ENCODE measurements at regions not wholly inside any gene's neighbourhood (a gene's known extent, or its start where the extent isn't known, plus 50 kb on each side); places are given as distances from the start of the nearest gene placed in this dataset.

- Histone ChIP-seq H3K4me1 (ENCODE audit: insufficient read depth) (no peaks in the 10 kb centered on the region), H3K36me3 (no peaks in the 10 kb centered on the region), H3K9me3 (no peaks in the 10 kb centered on the region), H3K4me3 (no peak overlapping the region), H3K27me3 (no peaks in the 10 kb centered on the region), H3K27ac (no peak overlapping the region)
- 66 to 68% (median 67%) methylated on average over 3 of the region's 3 CpGs for WGBS, 3 donors
- no peak for DNase-seq
- no peak for TF ChIP-seq CTCF (IDR thresholded peaks at IDR 0.05)
- no peak for TF ChIP-seq POLR2A (IDR thresholded peaks at IDR 0.05)
- TF ChIP-seq EP300 (IDR thresholded peaks at IDR 0.05) = no peak
- intact Hi-C loops (cut with DNase I) = no loop called here
Measured at GRCh38 chr1:208606959-208607358, 362.8 kb upstream of the PLXNA2 start.

- 75 to 90% (median 80%) methylated on average over 1 of the region's 1 CpG for WGBS, 3 donors
- no peak for DNase-seq
- H3K9me3 ChIP-seq = no peaks in the 10 kb centered on the region
- H3K27me3 ChIP-seq = no peaks in the 10 kb centered on the region
- no peak overlapping the region for H3K27ac ChIP-seq
- intact Hi-C loops (cut with DNase I) = no loop called here
- H3K36me3 ChIP-seq = no peaks in the 10 kb centered on the region
- H3K4me3 ChIP-seq = no peak overlapping the region
- no peaks in the 10 kb centered on the region for H3K4me1 ChIP-seq (ENCODE audit: insufficient read depth)
- no peak for TF ChIP-seq POLR2A (IDR thresholded peaks at IDR 0.05)
- TF ChIP-seq CTCF (IDR thresholded peaks at IDR 0.05) = no peak
- TF ChIP-seq EP300 (IDR thresholded peaks at IDR 0.05) = no peak
Measured at GRCh38 chr1:208607616-208608015, 363.4 kb upstream of the PLXNA2 start.

GRCh38 chr1:208614610-208615009 lies 370.4 kb upstream of the PLXNA2 start:
- 71 to 92% (median 88%) methylated on average over 2 of the region's 2 CpGs for WGBS, 3 donors
- no peaks in the 10 kb centered on the region for H3K27me3 ChIP-seq
- TF ChIP-seq POLR2A (IDR thresholded peaks at IDR 0.05) = no peak
- TF ChIP-seq CTCF (IDR thresholded peaks at IDR 0.05) = no peak
- TF ChIP-seq EP300 (IDR thresholded peaks at IDR 0.05) = no peak
- no peaks in the 10 kb centered on the region for H3K9me3 ChIP-seq
- H3K27ac ChIP-seq = no peak overlapping the region
- no peaks in the 10 kb centered on the region for H3K36me3 ChIP-seq
- intact Hi-C loops (cut with DNase I) = loop anchor here in 1 of 4 donors (10.0 kb wide), 1 partner anchor 1360 kb away; no protein-coding TSS in a partner anchor
- no peaks in the 10 kb centered on the region for H3K4me1 ChIP-seq (ENCODE audit: insufficient read depth)
- DNase-seq = no peak
- no peak overlapping the region for H3K4me3 ChIP-seq

GRCh38 chr1:208615371-208615770 lies 371.2 kb upstream of the PLXNA2 start:
- TF ChIP-seq EP300 (IDR thresholded peaks at IDR 0.05) = no peak
- TF ChIP-seq POLR2A (IDR thresholded peaks at IDR 0.05) = no peak
- TF ChIP-seq CTCF (IDR thresholded peaks at IDR 0.05) = no peak
- H3K27me3 ChIP-seq = no peaks in the 10 kb centered on the region
- H3K4me1 ChIP-seq (ENCODE audit: insufficient read depth) = no peaks in the 10 kb centered on the region
- intact Hi-C loops (cut with DNase I) = loop anchor here in 1 of 4 donors (10.0 kb wide), 1 partner anchor 1359 kb away; no protein-coding TSS in a partner anchor
- H3K36me3 ChIP-seq = no peaks in the 10 kb centered on the region
- H3K27ac ChIP-seq = no peak overlapping the region
- no peaks in the 10 kb centered on the region for H3K9me3 ChIP-seq
- DNase-seq = no peak
- no peak overlapping the region for H3K4me3 ChIP-seq
